Activated naive CD8-positive, alpha-beta T cell treated with anti-CD3 and anti-CD28 coated beads, Interleukin-2, amount 50 U/mL, for 24 hours (primary cell): ENCODE measurements at regions not wholly inside any gene's neighbourhood (a gene's known extent, or its start where the extent isn't known, plus 50 kb on each side); places are given as distances from the start of the nearest gene placed in this dataset.
"Not testable (repeated sequence)": the region's sequence is repeated elsewhere in the genome, so short reads cannot be mapped to it uniquely, and the experiment has no call there.

Experiments
- ATAC-seq: fragments of 150-1000 bp; cut with Tn5 transposase; one replicate; pipeline ENCODE4 v1.10.0; 2021
- DNase-seq: peaks from one replicate; pipeline ENCODE4 v3.0.0; 2021
- H3K27ac Mint-ChIP-seq: one replicate; pipeline ENCODE4 v1.8.0; 2021; ENCODE audit warnings: mild to moderate bottlenecking, mixed read lengths
- H3K27me3 Mint-ChIP-seq: one replicate; pipeline ENCODE4 v1.8.0; 2021; ENCODE audit warnings: mixed read lengths
- H3K36me3 Mint-ChIP-seq: one replicate; pipeline ENCODE4 v1.8.0; 2021; ENCODE audit warnings: low read depth, mixed read lengths
- H3K4me1 Mint-ChIP-seq: one replicate; pipeline ENCODE4 v1.8.0; 2021; ENCODE audit warnings: mixed read lengths
- H3K4me3 Mint-ChIP-seq: one replicate; pipeline ENCODE4 v1.8.0; 2021; ENCODE audit warnings: mild to moderate bottlenecking, moderate library complexity, mixed read lengths
- H3K9me3 Mint-ChIP-seq: one replicate; pipeline ENCODE4 v1.8.0; 2021; ENCODE audit warnings: mixed read lengths

DNA sequence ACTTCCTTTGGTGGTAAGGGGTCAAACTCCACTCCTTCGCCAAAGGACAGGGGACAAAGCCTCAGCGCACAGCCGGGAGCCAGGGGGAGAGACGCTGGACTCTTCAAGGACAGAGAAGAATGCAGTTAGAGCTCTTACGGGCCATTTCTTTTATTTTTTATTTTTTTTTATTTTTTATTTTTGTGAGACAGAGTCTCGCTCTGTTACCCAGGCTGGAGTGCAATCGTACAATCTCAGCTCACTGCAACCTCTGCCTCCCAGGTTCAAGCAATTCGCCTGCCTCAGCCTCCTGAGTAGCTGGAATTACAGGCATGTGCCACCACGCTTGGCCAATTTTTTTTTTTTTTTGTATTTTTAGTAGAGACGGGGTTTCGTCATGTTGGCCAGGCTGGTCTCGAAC, 93.2 kb upstream of the RPH3AL start, which contains the start of gene RFLNB:
Gene RFLNB (minus strand): TSS at position 101 of the 400 bp plus-strand sequence.
- not testable (repeated sequence) for H3K27me3 Mint-ChIP-seq, DNase-seq, H3K4me3 Mint-ChIP-seq, H3K36me3 Mint-ChIP-seq, ATAC-seq, H3K9me3 Mint-ChIP-seq, H3K27ac Mint-ChIP-seq
- H3K4me1 Mint-ChIP-seq, result peaks cover 13% of the 10 kb centered on the region

DNA sequence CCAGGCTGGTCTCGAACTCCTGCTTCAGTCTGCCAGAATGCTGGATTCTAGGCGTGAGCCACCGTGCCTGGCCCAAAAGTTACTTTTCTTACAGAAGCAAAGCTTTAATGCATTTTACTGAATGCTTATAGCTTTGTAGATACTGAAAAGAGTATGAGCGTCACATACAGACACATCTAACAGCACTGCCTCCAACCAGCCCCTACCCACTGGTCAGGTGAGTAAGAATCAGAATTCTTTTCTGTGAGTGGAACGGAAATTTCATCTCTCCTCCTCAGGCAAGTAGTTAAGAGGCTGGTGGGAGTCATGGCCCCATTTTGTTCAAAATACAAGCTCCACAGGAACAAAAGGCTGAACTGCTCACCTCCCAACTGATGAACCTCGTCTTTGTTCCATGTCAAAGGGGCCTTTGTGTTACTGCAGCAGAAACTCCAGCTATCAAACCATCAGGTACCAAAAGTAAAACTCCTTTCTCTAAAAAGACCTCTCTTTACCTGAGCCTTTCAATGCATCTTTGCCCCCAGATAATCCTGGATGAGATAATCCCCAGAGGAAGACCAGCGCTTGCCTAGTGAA, 92.4 kb upstream of the RPH3AL start:
- ATAC-seq (no peak), DNase-seq (no peak)
- Mint-ChIP-seq H3K27ac (no peak overlapping the region), H3K36me3 (peaks cover 3% of the 10 kb centered on the region), H3K27me3 (no peaks in the 10 kb centered on the region), H3K9me3 (no peaks in the 10 kb centered on the region), H3K4me1 (peaks cover 13% of the 10 kb centered on the region), H3K4me3 (no peak overlapping the region)

DNA sequence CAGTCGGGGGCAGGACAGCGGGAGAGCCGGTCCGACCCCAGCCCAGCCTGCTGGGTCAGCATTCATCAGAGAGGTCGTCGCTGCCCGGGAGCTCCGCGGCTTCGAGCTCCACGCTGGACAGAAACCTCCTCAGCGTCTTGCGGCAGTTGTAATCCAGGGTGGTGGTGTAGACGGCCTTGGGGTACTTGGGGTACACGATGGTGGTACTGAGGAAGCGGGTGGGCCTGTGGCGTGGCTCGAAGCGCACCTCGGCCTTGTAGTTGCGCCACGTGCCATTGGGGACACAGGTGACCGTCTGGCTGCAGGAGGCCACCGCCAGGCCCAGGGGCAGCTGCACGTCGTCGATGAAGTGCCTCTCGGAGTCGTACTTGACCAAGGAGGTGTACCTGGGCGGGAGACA, 90.5 kb upstream of the RPH3AL start:
- DNase-seq (no peak), ATAC-seq (no peak)
- no peaks in the 10 kb centered on the region for H3K9me3 Mint-ChIP-seq
- H3K27me3 Mint-ChIP-seq, result no peaks in the 10 kb centered on the region
- H3K4me1 Mint-ChIP-seq, result peaks cover 13% of the 10 kb centered on the region
- no peak overlapping the region for H3K4me3 Mint-ChIP-seq
- H3K36me3 Mint-ChIP-seq, result peaks cover 3% of the 10 kb centered on the region
- no peak overlapping the region for H3K27ac Mint-ChIP-seq

DNA sequence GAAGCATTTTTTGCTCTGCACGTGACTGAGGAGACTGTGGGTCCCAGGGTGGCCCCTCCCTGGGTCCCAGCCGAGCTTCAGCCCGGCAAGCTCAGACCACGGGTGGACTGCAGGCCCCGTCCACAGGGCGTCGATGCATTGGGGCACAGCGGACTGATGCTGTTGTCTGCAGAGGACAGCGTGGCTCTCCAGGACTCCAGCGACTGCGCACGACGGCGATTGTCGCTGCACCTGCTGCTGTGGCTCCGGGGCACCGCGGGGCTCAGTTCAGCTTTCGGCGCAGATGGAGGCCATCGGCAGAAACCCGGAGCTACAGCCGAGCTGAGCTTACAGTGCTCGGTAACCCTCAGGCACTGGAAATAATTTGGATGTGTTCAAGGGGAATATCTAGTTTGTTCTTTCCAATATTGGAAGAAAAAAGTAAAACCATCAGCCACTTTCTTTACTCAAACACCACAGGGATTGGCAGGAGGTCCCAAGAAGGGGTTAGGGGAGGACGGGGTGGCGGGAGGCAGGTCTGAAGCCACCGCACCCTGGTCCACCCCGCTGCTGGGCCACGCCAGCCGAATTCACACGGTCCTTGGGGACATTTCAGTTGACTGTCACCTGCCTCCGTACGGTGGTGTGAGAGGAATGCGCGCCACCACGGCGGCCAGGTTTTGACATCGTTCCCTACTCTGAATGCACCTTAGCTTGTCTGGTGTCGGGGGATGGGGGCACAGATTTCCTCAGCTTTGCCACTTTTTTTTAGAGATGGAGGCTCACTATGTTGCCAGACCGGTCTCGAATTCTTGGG, 88.7 kb upstream of the RPH3AL start:
- no peak overlapping the region for H3K4me3 Mint-ChIP-seq
- DNase-seq (no peak), ATAC-seq (no peak)
- H3K27ac Mint-ChIP-seq, result no peak overlapping the region
- H3K9me3 Mint-ChIP-seq, result no peaks in the 10 kb centered on the region
- H3K36me3 Mint-ChIP-seq, result peaks cover 3% of the 10 kb centered on the region
- peaks cover under 1% of the 10 kb centered on the region for H3K4me1 Mint-ChIP-seq
- no peaks in the 10 kb centered on the region for H3K27me3 Mint-ChIP-seq

DNA sequence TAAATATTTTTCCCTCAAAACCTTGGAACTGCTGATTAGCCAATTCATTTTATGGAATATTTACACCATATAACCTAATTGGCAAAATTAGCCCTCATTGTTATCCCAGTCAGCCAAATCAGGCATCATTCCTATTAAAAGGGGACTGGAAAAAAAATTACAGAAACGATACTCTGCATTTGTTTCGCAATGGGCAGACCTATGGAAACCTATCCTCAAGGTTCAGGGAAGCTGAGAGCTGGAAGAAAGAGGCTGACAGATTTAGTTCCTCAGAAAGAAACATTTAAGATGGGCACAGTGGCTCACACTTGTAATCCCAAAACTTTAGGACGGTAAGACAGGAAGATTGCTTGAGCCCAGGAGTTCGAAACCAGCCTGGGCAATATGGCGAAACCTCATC, 85.6 kb upstream of the RPH3AL start:
- Mint-ChIP-seq H3K9me3 (peaks cover 9% of the 10 kb centered on the region), H3K4me1 (no peaks in the 10 kb centered on the region), H3K27ac (no peak overlapping the region), H3K36me3 (peaks cover 5% of the 10 kb centered on the region), H3K4me3 (no peak overlapping the region), H3K27me3 (no peaks in the 10 kb centered on the region)
- DNase-seq (no peak), ATAC-seq (no peak)

DNA sequence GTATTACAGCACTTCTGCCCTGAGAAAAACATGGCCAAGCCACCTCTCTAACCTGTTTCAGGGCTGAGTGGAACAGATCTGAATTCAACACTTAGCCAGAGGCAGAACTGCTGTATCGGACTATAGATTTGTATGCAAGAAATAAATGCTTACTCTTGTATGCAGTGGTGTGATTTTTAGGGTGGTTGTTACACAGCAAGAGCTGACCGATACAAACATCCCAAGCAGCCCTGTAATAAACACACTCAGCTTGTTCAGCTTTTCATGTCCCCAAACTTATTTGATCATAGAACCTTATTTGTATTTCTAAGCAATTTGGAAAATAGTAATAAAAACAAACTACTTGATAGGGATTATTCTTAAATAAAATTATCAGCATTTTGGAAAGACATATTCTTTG, 84.9 kb upstream of the RPH3AL start:
- Mint-ChIP-seq H3K27me3 (no peaks in the 10 kb centered on the region), H3K4me1 (no peaks in the 10 kb centered on the region), H3K4me3 (no peak overlapping the region), H3K27ac (no peak overlapping the region), H3K36me3 (peaks cover 5% of the 10 kb centered on the region), H3K9me3 (peaks cover 9% of the 10 kb centered on the region)
- ATAC-seq (no peak), DNase-seq (no peak)

DNA sequence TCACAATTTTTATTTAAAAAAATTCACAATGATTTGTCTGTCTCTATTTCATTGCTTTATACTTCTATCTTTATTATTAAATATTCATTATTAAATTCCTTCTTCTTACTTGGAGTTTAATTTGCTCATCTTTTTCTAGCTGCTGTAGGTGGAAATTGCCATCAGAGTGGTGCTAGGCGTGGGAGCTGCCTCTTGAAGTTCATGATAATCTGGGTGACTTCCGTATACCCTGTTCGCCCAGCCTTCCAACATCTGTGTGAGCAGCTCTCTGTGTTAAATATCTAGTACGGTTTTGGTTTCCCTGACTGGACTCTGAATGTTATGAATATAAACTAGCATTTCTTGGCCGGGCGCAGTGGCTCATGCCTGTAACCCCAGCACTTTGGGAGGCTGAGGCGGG, 84.0 kb upstream of the RPH3AL start:
- DNase-seq (no peak), ATAC-seq (no peak)
- Mint-ChIP-seq H3K36me3 (peaks cover 3% of the 10 kb centered on the region), H3K27me3 (no peaks in the 10 kb centered on the region), H3K4me3 (no peak overlapping the region), H3K9me3 (peaks cover 9% of the 10 kb centered on the region), H3K27ac (no peak overlapping the region), H3K4me1 (no peaks in the 10 kb centered on the region)

DNA sequence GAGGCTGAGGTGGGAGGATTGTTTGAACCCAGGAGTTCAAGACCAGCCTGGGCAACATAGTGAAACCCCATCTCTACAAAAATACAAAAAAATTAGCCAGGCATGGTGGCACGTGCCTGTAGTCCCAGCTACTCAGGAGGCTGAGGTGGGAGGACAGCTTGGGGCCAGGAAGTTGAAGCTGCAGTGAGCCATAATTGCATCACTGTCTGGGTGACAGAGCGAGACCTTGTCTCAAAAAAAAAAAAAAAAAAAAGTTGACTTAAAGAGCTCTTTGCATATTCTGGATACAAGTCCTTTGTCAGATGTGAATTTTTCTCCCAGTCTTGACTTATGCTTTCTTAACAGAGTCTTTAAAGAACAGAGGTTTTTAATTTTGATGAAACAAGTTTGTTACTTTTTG, 79.9 kb upstream of the RPH3AL start:
- H3K36me3 Mint-ChIP-seq, H3K27ac Mint-ChIP-seq, ATAC-seq, H3K27me3 Mint-ChIP-seq, H3K4me3 Mint-ChIP-seq, H3K4me1 Mint-ChIP-seq, DNase-seq: not testable (repeated sequence)
- H3K9me3 Mint-ChIP-seq, result peaks cover 12% of the 10 kb centered on the region

DNA sequence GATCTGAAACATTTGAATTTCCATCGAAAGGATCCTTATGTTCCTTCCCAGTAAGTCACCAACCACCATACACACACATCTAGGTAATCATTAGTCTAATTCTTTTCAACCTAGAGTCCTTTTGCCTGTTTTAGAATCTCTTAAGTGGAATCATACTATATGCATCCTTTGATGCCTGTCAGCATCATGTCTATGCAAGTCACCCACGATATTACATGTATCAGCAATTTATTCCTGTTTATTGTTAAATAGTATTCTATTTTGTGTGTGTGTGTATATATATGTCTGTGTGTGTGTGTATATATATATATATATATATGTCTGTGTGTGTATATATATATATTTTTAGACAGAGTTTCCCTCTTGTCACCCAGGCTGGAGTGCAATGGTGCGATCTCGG, 78.9 kb upstream of the RPH3AL start:
- Mint-ChIP-seq H3K27ac (no peak overlapping the region), H3K4me1 (peaks cover 3% of the 10 kb centered on the region), H3K4me3 (no peak overlapping the region), H3K9me3 (peaks cover 12% of the 10 kb centered on the region), H3K36me3 (peaks cover 1% of the 10 kb centered on the region), H3K27me3 (no peaks in the 10 kb centered on the region)
- DNase-seq (no peak), ATAC-seq (no peak)

DNA sequence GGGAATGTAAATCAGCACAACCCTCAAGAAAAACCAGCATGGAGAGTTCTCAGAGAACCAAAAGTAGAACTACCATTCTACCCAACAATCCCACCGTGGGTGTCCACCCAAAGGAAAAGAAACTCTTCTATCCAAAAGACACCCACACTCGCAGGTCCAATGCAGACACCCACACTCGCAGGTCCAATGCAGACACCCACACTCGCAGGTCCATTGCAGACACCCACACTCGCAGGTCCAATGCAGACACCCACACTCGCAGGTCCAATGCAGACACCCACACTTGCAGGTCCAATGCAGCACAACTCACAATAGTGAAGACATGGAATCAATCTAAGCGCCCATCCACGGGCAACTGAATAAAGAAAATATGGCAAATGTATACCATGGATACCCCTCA, 77.0 kb upstream of the RPH3AL start:
- no peaks in the 10 kb centered on the region for H3K27me3 Mint-ChIP-seq
- no peak overlapping the region for H3K4me3 Mint-ChIP-seq
- no peak overlapping the region for H3K27ac Mint-ChIP-seq
- no peak for DNase-seq
- peaks cover 3% of the 10 kb centered on the region for H3K4me1 Mint-ChIP-seq
- peaks cover 3% of the 10 kb centered on the region for H3K9me3 Mint-ChIP-seq
- H3K36me3 Mint-ChIP-seq, result no peaks in the 10 kb centered on the region
- no peak for ATAC-seq

DNA sequence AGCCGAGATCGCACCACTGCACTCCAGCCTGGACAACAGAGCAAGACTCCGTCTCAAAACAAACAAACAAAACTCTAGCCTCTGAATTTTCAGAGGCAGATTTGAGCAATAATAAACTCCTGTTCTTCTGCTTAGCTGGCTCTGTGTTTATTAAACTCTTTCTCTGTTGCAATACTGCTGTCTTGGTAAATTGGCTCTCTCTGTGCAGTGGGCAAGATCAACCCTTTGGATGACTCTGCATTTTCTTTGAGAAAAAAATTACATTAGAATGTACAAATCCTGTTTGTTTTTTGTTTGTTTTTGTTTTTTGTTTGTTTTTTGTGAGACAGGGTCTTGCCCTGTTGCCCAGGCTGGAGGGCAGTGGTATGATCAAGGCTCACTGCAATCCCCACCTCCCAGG, 75.8 kb upstream of the RPH3AL start:
- DNase-seq, result no peak
- no peak for ATAC-seq
- no peak overlapping the region for H3K27ac Mint-ChIP-seq
- no peaks in the 10 kb centered on the region for H3K36me3 Mint-ChIP-seq
- H3K4me3 Mint-ChIP-seq, result no peak overlapping the region
- peaks cover 3% of the 10 kb centered on the region for H3K4me1 Mint-ChIP-seq
- H3K9me3 Mint-ChIP-seq, result peaks cover 3% of the 10 kb centered on the region
- H3K27me3 Mint-ChIP-seq, result no peaks in the 10 kb centered on the region

DNA sequence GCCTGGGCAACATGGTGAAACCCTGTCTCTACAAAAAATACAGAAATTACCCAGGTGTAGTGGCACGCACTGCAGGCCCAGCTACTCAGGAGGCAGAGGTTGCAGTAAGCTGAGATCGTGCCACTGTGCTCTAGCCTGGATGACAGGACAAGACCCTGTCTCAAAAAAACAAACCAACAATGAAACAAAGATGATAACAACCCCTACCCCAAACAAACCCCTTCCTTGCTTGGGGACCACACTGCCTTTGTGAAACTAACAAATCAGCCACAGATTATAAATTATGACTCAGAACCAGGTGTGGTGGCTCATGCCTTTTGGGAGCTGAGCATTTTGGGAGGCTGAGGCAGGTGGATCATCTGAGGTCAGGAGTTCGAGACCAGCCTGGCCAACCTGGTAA, 75.3 kb upstream of the RPH3AL start:
- no peaks in the 10 kb centered on the region for H3K27me3 Mint-ChIP-seq
- no peak for ATAC-seq

DNA sequence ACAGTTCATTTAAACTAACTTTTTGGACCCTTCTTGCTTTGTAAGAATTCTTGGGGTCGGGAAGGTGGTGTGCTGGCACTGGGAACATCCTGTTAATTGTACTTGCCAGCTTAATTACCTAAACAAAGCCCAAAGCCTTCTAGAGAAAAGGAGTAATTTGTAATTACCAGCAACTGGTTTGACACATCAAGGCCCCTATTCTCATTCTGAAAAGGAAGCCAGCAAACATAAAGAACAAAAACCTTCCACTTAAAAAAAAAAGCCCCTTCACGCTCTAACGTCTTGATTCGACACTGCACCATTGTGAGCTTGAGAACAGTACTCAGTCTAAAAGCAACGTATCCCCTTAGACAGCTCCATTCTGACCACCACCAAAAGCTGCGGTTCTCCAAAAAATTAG, 74.7 kb upstream of the RPH3AL start:
- Mint-ChIP-seq H3K36me3 (no peaks in the 10 kb centered on the region), H3K27ac (no peak overlapping the region), H3K9me3 (peaks cover 3% of the 10 kb centered on the region), H3K4me3 (no peak overlapping the region), H3K4me1 (peaks cover 3% of the 10 kb centered on the region), H3K27me3 (no peaks in the 10 kb centered on the region)
- DNase-seq (no peak), ATAC-seq (no peak)

More for the DNA sequence above, 75.3 kb upstream of the RPH3AL start:
- H3K4me3 Mint-ChIP-seq, result no peak overlapping the region
- H3K36me3 Mint-ChIP-seq, result no peaks in the 10 kb centered on the region
- no peak overlapping the region for H3K27ac Mint-ChIP-seq
- no peak for DNase-seq
- H3K9me3 Mint-ChIP-seq, result peaks cover 3% of the 10 kb centered on the region
- H3K4me1 Mint-ChIP-seq, result peaks cover 3% of the 10 kb centered on the region

DNA sequence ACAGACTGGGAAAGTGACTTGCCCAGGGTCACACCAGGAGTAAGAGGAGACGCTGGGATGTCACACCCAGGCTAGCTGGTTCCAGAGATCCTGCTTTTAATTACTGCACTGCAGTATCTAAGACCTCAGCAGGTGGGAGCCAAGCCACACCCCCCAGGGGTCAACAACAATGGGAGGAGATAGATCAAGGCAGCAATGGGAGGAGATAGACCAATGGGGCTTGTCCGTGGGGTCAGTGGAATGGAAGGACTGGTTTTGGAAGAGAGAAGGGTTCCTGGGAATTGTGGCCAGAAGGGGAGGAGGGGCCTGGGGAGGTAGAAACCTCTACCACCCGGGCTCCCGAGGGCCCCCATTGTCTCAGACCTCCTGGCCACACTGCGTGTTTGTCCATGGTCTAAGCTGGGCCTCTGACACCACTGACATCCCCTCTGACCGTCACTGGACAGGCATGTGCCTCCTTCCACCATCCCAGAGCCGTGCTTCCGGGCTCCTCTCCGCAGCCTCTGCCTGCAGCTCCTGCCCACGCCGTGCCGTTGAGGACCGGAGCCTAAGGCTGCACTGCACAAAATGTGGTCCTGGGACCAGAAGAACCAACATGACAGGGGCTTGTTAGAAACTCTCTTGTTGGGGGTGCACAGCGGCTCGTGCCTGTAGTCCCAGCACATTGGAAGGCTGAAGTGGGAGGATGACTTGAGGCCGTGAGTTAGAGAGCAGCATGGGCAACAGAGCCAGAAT, 69.8 kb upstream of the RPH3AL start:
- H3K4me3 Mint-ChIP-seq, result no peak overlapping the region

More for the DNA sequence above, 69.8 kb upstream of the RPH3AL start:
- no peaks in the 10 kb centered on the region for H3K36me3 Mint-ChIP-seq
- H3K27ac Mint-ChIP-seq, result no peak overlapping the region
- DNase-seq, result no peak
- H3K4me1 Mint-ChIP-seq, result peaks cover 34% of the 10 kb centered on the region
- no peak for ATAC-seq
- H3K9me3 Mint-ChIP-seq, result no peaks in the 10 kb centered on the region
- peaks cover 3% of the 10 kb centered on the region for H3K27me3 Mint-ChIP-seq
